SU-DHL-6 (cell line): ENCODE measurements at regions not wholly inside any gene's neighbourhood (a gene's known extent, or its start where the extent isn't known, plus 50 kb on each side); places are given as distances from the start of the nearest gene placed in this dataset.

Experiments
- H2AFZ ChIP-seq: fragments of 200-600 bp; sonication (generic); 2 replicates; pipeline ENCODE4 v1.6.1; 2014; ENCODE audit warnings: low read depth, mild to moderate bottlenecking, moderate library complexity, mixed read lengths, antibody characterized with exemption, low read length; ENCODE audit not compliant: severe bottlenecking
- H3F3A ChIP-seq: fragments of 200-600 bp; shearing (Covaris generic); 2 replicates; pipeline ENCODE4 v1.6.0; 2016; ENCODE audit warnings: antibody characterized with exemption, mild to moderate bottlenecking; ENCODE audit not compliant: insufficient read depth
- H3K27ac ChIP-seq: fragments of 200-600 bp; sonication (generic); 2 replicates; pipeline ENCODE4 v1.5.1; 2016; ENCODE audit warnings: low read depth, mild to moderate bottlenecking, low read length, moderate library complexity, mixed read lengths
- H3K27me3 ChIP-seq: fragments of 200-600 bp; sonication (generic), shearing (Covaris generic); 2 replicates; pipeline ENCODE4 v1.6.0; 2014; ENCODE audit warnings: mild to moderate bottlenecking, low read length
- H3K36me3 ChIP-seq: fragments of 200-600 bp; sonication (generic); 2 replicates; pipeline ENCODE4 v1.6.1; 2014; ENCODE audit warnings: mild to moderate bottlenecking, low read length, mixed read lengths
- H3K4me2 ChIP-seq: fragments of 300-600, 200-600 bp; shearing (Covaris generic), sonication (generic); 2 replicates; pipeline ENCODE4 v1.6.0; 2014; ENCODE audit warnings: low read length, low read depth, mild to moderate bottlenecking; ENCODE audit not compliant: poor library complexity, severe bottlenecking
- H3K4me3 ChIP-seq: fragments of 200-600 bp; sonication (generic); 2 replicates; pipeline ENCODE4 v1.5.1; 2014; ENCODE audit warnings: antibody characterized with exemption, low read length, mild to moderate bottlenecking, mixed read lengths; ENCODE audit not compliant: insufficient read depth, poor library complexity, severe bottlenecking
- H3K79me2 ChIP-seq: fragments of 200-600 bp; sonication (generic); 2 replicates; pipeline ENCODE4 v1.6.1; 2014; ENCODE audit warnings: mild to moderate bottlenecking, low read length, moderate library complexity; ENCODE audit not compliant: insufficient read depth
- H3K9ac ChIP-seq: fragments of 200-600 bp; sonication (generic); 2 replicates; pipeline ENCODE4 v1.7.0; 2014; ENCODE audit warnings: mild to moderate bottlenecking, low read length
- H3K9me2 ChIP-seq: fragments of 200-600 bp; sonication (generic); replicated peaks from 2 replicates; pipeline ENCODE4 v1.6.1; 2014; ENCODE audit warnings: low read length; ENCODE audit not compliant: insufficient read depth
- H3K9me3 ChIP-seq: fragments of 200-600 bp; sonication (generic); 2 replicates; pipeline ENCODE4 v1.6.1; 2014; ENCODE audit warnings: low read length, mixed read lengths; ENCODE audit not compliant: insufficient read depth
- H4K20me1 ChIP-seq: fragments of 200-600 bp; sonication (generic); 2 replicates; pipeline ENCODE4 v1.6.1; 2014; ENCODE audit warnings: low read depth, mild to moderate bottlenecking, antibody characterized with exemption, low read length, moderate library complexity, mixed read lengths
- CTCF ChIP-seq: fragments of 200-600 bp; sonication (generic); IDR thresholded peaks from one replicate; pipeline ENCODE4 v1.5.1; 2017; ENCODE audit warnings: antibody characterized with exemption, mild to moderate bottlenecking, low read length, moderate library complexity; ENCODE audit not compliant: insufficient read depth, poor library complexity, severe bottlenecking
- EZH2phosphoT487 ChIP-seq: fragments of 200-600 bp; sonication (generic), shearing (Covaris generic); conservative IDR thresholded peaks from 2 replicates; pipeline ENCODE4 v1.6.1; 2018; ENCODE audit warnings: mild to moderate bottlenecking, antibody characterized with exemption, low read length, moderate library complexity, mixed read lengths

- Histone ChIP-seq H3K36me3 (no peaks in the 10 kb centered on the region), H3K79me2 (no peaks in the 10 kb centered on the region), H3K4me2 (no peak overlapping the region), H3K27me3 (no peaks in the 10 kb centered on the region), H3F3A (no peaks in the 10 kb centered on the region), H3K9ac (no peak overlapping the region), H3K27ac (no peak overlapping the region), H4K20me1 (no peaks in the 10 kb centered on the region), H2AFZ (no peak overlapping the region), H3K9me2 (no peaks in the 10 kb centered on the region), H3K9me3 (no peaks in the 10 kb centered on the region), H3K4me3 (no peak overlapping the region)
- no peak for TF ChIP-seq CTCF
- TF ChIP-seq EZH2phosphoT487 = no peak
Measured at GRCh38 chr7:34501156-34501555, 156.9 kb upstream of the NPSR1 start.

GRCh38 chr7:34507191-34507590 is 150.8 kb upstream of the NPSR1 start:
- H3K9me3 ChIP-seq = no peaks in the 10 kb centered on the region
- H4K20me1 ChIP-seq = no peaks in the 10 kb centered on the region
- H3K4me3 ChIP-seq = no peak overlapping the region
- H3K9me2 ChIP-seq = no peaks in the 10 kb centered on the region
- no peak for TF ChIP-seq CTCF
- TF ChIP-seq EZH2phosphoT487 = no peak
- no peak overlapping the region for H2AFZ ChIP-seq
- no peaks in the 10 kb centered on the region for H3K27me3 ChIP-seq
- H3K79me2 ChIP-seq = no peaks in the 10 kb centered on the region
- no peak overlapping the region for H3K27ac ChIP-seq
- H3K36me3 ChIP-seq = no peaks in the 10 kb centered on the region
- no peak overlapping the region for H3K4me2 ChIP-seq
- H3K9ac ChIP-seq = no peak overlapping the region
- H3F3A ChIP-seq = no peaks in the 10 kb centered on the region

DNA sequence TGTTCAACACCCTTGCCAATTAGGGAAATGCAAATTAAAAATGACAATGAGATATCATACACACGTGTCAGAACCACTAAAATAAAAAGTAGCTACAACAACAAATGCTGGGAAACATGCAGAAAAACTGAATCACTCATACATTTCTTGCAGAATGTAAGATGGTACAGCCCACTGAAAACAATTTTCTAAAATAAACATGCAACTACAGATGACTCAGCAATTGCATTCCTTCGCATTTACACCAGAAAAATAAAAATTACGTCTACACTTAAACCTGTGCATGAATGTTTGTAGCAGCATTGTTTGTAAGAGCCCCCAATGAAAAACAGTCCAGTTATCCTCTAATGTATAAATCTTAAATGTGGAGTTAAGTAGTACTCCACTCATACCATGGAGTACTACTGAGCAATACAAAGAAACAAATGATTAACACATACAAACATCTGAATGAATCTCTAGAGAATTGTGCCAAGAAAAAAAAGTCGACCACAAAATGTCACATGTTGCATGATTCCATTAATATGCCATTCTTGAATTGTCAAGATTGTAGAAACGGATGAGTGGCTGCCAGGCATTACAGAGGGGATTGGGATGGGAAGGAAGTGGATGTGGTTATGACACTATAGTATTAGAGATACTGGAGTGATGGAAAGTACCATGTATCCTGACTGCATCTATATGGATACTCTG is 134.6 kb upstream of the NPSR1 start:
- Histone ChIP-seq H3K4me3 (no peak overlapping the region), H3F3A (no peaks in the 10 kb centered on the region), H3K9me2 (no peaks in the 10 kb centered on the region), H4K20me1 (no peaks in the 10 kb centered on the region), H2AFZ (no peak overlapping the region), H3K9ac (no peak overlapping the region), H3K27me3 (no peaks in the 10 kb centered on the region), H3K27ac (no peak overlapping the region), H3K9me3 (no peaks in the 10 kb centered on the region; the same call in 1 of the 2 replicates), H3K79me2 (no peaks in the 10 kb centered on the region), H3K4me2 (no peak overlapping the region), H3K36me3 (no peaks in the 10 kb centered on the region)
- TF ChIP-seq CTCF (no peak), EZH2phosphoT487 (no peak)
